GM23248 (cell line): ENCODE measurements at regions not wholly inside any gene's neighbourhood (a gene's known extent, or its start where the extent isn't known, plus 50 kb on each side); places are given as distances from the start of the nearest gene placed in this dataset.

Source experiments
- DNase-seq: peaks from one replicate; pipeline ENCODE4 v3.0.0-alpha.2; 2015
- H2AFZ ChIP-seq: fragments of 200-600 bp; sonication (generic); 2 replicates; pipeline ENCODE4 v1.6.1; 2016; ENCODE audit warnings: antibody characterized with exemption
- H3F3A ChIP-seq: fragments of 200-600 bp; sonication (generic); 2 replicates; pipeline ENCODE4 v1.6.1; 2016; ENCODE audit warnings: mild to moderate bottlenecking, antibody characterized with exemption, mixed run types; ENCODE audit not compliant: insufficient read depth
- H3K27ac ChIP-seq: fragments of 200-600 bp; sonication (generic); 2 replicates; pipeline ENCODE4 v1.5.1; 2016; ENCODE audit warnings: mild to moderate bottlenecking
- H3K27me3 ChIP-seq: fragments of 200-600 bp; sonication (generic); replicated peaks from 2 replicates; pipeline ENCODE4 v1.6.1; 2016; ENCODE audit warnings: mild to moderate bottlenecking; ENCODE audit not compliant: insufficient read depth
- H3K36me3 ChIP-seq: fragments of 200-600 bp; sonication (generic); 2 replicates; pipeline ENCODE4 v1.6.1; 2016; ENCODE audit warnings: low read depth, mild to moderate bottlenecking
- H3K4me1 ChIP-seq: fragments of 200-600 bp; sonication (generic); 2 replicates; pipeline ENCODE4 v1.6.1; 2016; ENCODE audit warnings: mild to moderate bottlenecking; ENCODE audit not compliant: insufficient read depth
- H3K4me2 ChIP-seq: fragments of 200-600 bp; sonication (generic); one replicate; pipeline ENCODE4 v1.6.1; 2016; ENCODE audit warnings: mild to moderate bottlenecking; ENCODE audit not compliant: unreplicated experiment
- H3K4me3 ChIP-seq: fragments of 200-600 bp; sonication (generic); 2 replicates; pipeline ENCODE4 v1.5.1; 2016; ENCODE audit warnings: mild to moderate bottlenecking
- H3K79me2 ChIP-seq: fragments of 200-600 bp; sonication (generic); 2 replicates; pipeline ENCODE4 v1.6.1; 2016; ENCODE audit warnings: mild to moderate bottlenecking; ENCODE audit not compliant: insufficient read depth
- H3K9ac ChIP-seq: fragments of 200-600 bp; sonication (generic); 2 replicates; pipeline ENCODE4 v1.6.1; 2016; ENCODE audit warnings: mild to moderate bottlenecking
- H3K9me2 ChIP-seq: fragments of 200-600 bp; sonication (generic); 2 replicates; pipeline ENCODE4 v1.6.1; 2016; ENCODE audit warnings: mixed run types, mild to moderate bottlenecking, moderate library complexity; ENCODE audit not compliant: insufficient read depth
- H3K9me3 ChIP-seq: fragments of 200-600 bp; sonication (generic); one replicate; pipeline ENCODE4 v1.6.1; 2017; ENCODE audit warnings: low read depth
- H4K20me1 ChIP-seq: fragments of 200-600 bp; sonication (generic); 2 replicates; pipeline ENCODE4 v1.6.0; 2016; ENCODE audit not compliant: insufficient read depth
- EZH2 ChIP-seq: fragments of 200-600 bp; sonication (generic); IDR thresholded peaks from 2 replicates; pipeline ENCODE4 v1.6.1; 2018; ENCODE audit warnings: antibody characterized with exemption, mild to moderate bottlenecking; ENCODE audit not compliant: insufficient read depth, poor library complexity, severe bottlenecking
- EZH2phosphoT487 ChIP-seq: fragments of 200-600 bp; sonication (generic); IDR thresholded peaks from 2 replicates; pipeline ENCODE4 v1.6.1; 2018; ENCODE audit warnings: antibody characterized with exemption, moderate library complexity, mild to moderate bottlenecking, low read depth; ENCODE audit not compliant: insufficient read depth
- WGBS, 2 experiments: methylation state at CpG; one replicate each; pipeline ENCODE4 v1.1.6; 2015 to 2017; ENCODE audit warnings: low lambda C conversion rate in 2 of 2, low coverage in 1 of 2; ENCODE audit errors: missing lambda C conversion rate in 2 of 2; 5-methylcytosine and 5-hydroxymethylcytosine counted together
- in situ Hi-C: fragments of 300-500 bp; cut with MboI; formaldehyde crosslinking; loops from 2 replicates; pipeline ENCODE4 v1.15.0; 2020

- no peaks in the 10 kb centered on the region for H3K4me1 ChIP-seq
- WGBS, 2 experiments: 35 to 40% methylated on average over 10 to 13 of the region's 13 CpGs
- H3K79me2 ChIP-seq: no peaks in the 10 kb centered on the region
- TF ChIP-seq EZH2 (no peak), EZH2phosphoT487 (no peak)
- H3K9me2 ChIP-seq: no peaks in the 10 kb centered on the region
- no peaks in the 10 kb centered on the region for H3F3A ChIP-seq
- no peak overlapping the region for H3K9ac ChIP-seq
- no peaks in the 10 kb centered on the region for H3K36me3 ChIP-seq
- no peak overlapping the region for H3K4me2 ChIP-seq
- in situ Hi-C loops: no loop called here
- H3K9me3 ChIP-seq: no peaks in the 10 kb centered on the region
- no peak overlapping the region for H3K27ac ChIP-seq
- no peak overlapping the region for H3K4me3 ChIP-seq
- no peaks in the 10 kb centered on the region for H4K20me1 ChIP-seq
- no peak for DNase-seq
- no peak overlapping the region for H2AFZ ChIP-seq
- H3K27me3 ChIP-seq: no peaks in the 10 kb centered on the region
These were observed 140.3 kb downstream of the PDHA2 start for GRCh38 chr4:95979961-95980876.

GRCh38 chr4:95980877-95981360, 141.0 kb downstream of the PDHA2 start:
- Histone ChIP-seq H3K4me3 (no peak overlapping the region), H3F3A (no peaks in the 10 kb centered on the region), H3K9me2 (no peaks in the 10 kb centered on the region), H3K4me1 (no peaks in the 10 kb centered on the region), H3K79me2 (no peaks in the 10 kb centered on the region), H2AFZ (no peak overlapping the region), H4K20me1 (no peaks in the 10 kb centered on the region), H3K9me3 (no peaks in the 10 kb centered on the region), H3K9ac (no peak overlapping the region), H3K4me2 (no peak overlapping the region), H3K27ac (no peak overlapping the region), H3K36me3 (no peaks in the 10 kb centered on the region), H3K27me3 (no peaks in the 10 kb centered on the region)
- WGBS, 2 experiments: 17 to 21% methylated on average over 3 of the region's 3 CpGs
- no peak for DNase-seq
- TF ChIP-seq EZH2phosphoT487 (no peak), EZH2 (no peak)
- in situ Hi-C loops: no loop called here

- no peaks in the 10 kb centered on the region for H3K36me3 ChIP-seq
- no peaks in the 10 kb centered on the region for H3K79me2 ChIP-seq
- H3K9me2 ChIP-seq: no peaks in the 10 kb centered on the region
- TF ChIP-seq EZH2phosphoT487 (no peak), EZH2 (no peak)
- no peak overlapping the region for H2AFZ ChIP-seq
- in situ Hi-C loops: no loop called here
- no peaks in the 10 kb centered on the region for H3K27me3 ChIP-seq
- no peaks in the 10 kb centered on the region for H3K9me3 ChIP-seq
- no peaks in the 10 kb centered on the region for H3F3A ChIP-seq
- H4K20me1 ChIP-seq: no peaks in the 10 kb centered on the region
- no peaks in the 10 kb centered on the region for H3K4me1 ChIP-seq
- no peak overlapping the region for H3K4me2 ChIP-seq
- no peak overlapping the region for H3K9ac ChIP-seq
- no peak for DNase-seq
- no peak overlapping the region for H3K27ac ChIP-seq
- H3K4me3 ChIP-seq: no peak overlapping the region
- WGBS, 2 experiments: 14 to 20% methylated on average over 2 of the region's 2 CpGs
These were observed 141.7 kb downstream of the PDHA2 start for GRCh38 chr4:95981591-95981990.

DNA sequence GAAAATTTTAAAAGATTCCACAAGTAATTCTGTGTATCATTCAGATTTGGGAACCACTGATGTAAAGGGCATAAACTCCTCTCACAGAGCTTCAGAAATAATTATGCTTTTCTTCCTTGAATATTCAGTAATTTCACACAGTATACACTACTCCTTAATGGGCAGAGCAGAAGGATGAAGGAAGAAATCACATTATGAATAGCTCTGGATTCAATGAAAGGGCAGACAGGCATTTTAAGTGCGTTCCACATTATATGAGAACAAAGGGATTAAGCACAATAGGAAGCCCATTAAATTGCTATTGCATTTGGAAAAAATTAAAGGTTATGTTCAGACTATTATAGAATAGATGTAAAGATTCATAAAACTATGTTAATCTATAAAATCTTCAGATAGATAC, 142.6 kb downstream of the PDHA2 start:
- Histone ChIP-seq H2AFZ (no peak overlapping the region), H3K9me2 (no peaks in the 10 kb centered on the region), H3K4me1 (no peaks in the 10 kb centered on the region), H3K27me3 (no peaks in the 10 kb centered on the region), H3K4me2 (no peak overlapping the region), H3K36me3 (no peaks in the 10 kb centered on the region), H3K9ac (no peak overlapping the region), H3F3A (no peaks in the 10 kb centered on the region), H3K9me3 (no peaks in the 10 kb centered on the region), H4K20me1 (no peaks in the 10 kb centered on the region), H3K79me2 (no peaks in the 10 kb centered on the region), H3K27ac (no peak overlapping the region), H3K4me3 (no peak overlapping the region)
- TF ChIP-seq EZH2 (no peak), EZH2phosphoT487 (no peak)
- in situ Hi-C loops: no loop called here
- DNase-seq: no peak
- 0 to 2% methylated on average over 1 of the region's 1 CpG for WGBS, 2 experiments
